ENCODE measurements at regions not wholly inside any gene's neighbourhood (a gene's known extent, or its start where the extent isn't known, plus 50 kb on each side); places are given as distances from the start of the nearest gene placed in this dataset.

DNA sequence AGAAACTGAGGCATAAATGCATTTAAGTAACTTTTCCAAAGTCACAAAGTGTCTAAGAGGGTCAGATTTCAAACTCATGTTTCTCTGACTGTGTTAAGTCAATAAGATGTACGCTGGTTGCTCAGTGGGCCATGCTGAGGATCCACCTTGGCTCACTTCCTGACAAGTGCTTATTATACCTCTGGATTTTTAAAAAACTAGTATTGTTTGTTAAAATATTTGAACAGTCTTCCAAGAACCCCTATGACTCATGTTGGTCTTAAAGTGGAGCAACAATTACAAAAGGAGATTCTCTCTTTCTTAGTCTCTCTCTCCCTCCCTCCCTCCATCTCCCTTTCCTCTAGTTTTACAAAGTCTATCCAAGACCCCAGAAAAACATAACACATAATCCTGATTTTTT is 1050.2 kb downstream of the AGBL1 start:
- CTCF ChIA-PET: no interaction called here
- H3K36me3 ChIP-seq (ENCODE audit: control insufficient read depth in 4 of 4, insufficient read depth in 4 of 4, low read length in 3 of 4): no peaks in the 10 kb centered on the region
- H3K9me3 ChIP-seq (ENCODE audit: control extremely low read depth in 1 of 5, control insufficient read depth in 4 of 5, insufficient read depth in 2 of 5, low read depth in 1 of 5, low read length in 4 of 5): peaks cover 0 to 2% (median 0%) of the 10 kb centered on the region in 5 experiments
- WGBS (ENCODE audit: insufficient coverage): 83% methylated on average over 1 of the region's 1 CpG
- H3K27me3 ChIP-seq (replicated peaks in 2 of 5; ENCODE audit: control insufficient read depth in 4 of 5, insufficient read depth in 5 of 5, low read length in 4 of 5): no peaks in the 10 kb centered on the region
- no peaks in the 10 kb centered on the region for H3K4me1 ChIP-seq (ENCODE audit: control extremely low read depth in 1 of 4, control insufficient read depth in 4 of 4, insufficient read depth in 4 of 4, low read length in 3 of 4)
- POLR2A ChIA-PET: no interaction called here
- DNase-seq: no peak
- H3K4me3 ChIP-seq (ENCODE audit: control insufficient read depth in 1 of 7, extremely low read depth in 1 of 7, insufficient read depth in 4 of 7, low read depth in 2 of 7, low read length in 6 of 7): no peak overlapping the region
- H3K27ac ChIP-seq (ENCODE audit: insufficient read depth in 1 of 2, low read depth in 1 of 2, low read length in 2 of 2, poor library complexity in 1 of 2, severe bottlenecking in 2 of 2): no peak overlapping the region

DNA sequence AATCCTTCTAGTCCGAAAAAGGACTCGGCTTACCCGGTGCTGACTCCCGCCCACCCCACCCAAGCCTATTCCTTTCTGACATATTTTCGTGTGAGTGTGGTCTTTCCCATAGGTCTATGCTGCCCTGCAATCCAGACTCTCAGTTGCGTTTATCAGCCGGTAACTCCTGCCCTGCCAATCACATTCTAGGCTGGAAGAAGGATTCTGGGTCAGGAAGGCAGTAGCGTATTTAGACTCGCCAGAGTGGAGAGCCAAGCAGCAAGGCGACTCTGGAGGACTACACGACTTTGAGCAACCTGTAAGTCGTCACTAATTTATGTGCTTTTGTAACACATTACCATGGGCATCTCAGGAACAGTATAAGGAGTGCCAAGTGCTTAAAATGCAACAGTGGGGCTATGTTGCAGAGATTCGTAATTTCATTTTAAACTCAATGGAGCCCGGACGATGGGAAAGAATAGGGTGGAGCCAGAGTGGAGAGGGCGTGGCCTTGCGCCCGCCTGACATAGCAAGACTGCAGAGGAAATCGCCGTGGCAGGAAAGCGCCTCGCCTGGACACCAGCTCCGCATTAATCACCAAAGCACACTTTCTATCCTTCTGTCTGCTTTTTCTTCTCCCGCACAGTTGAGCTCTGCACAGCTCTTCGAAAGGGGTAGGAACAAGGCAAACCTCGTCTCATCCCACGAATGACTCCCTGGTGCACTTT is 1044.2 kb downstream of the AGBL1 start:
- CTCF ChIA-PET: no interaction called here
- 92% methylated on average over 25 of the region's 27 CpGs for WGBS (ENCODE audit: insufficient coverage)
- POLR2A ChIA-PET: no interaction called here

DNA sequence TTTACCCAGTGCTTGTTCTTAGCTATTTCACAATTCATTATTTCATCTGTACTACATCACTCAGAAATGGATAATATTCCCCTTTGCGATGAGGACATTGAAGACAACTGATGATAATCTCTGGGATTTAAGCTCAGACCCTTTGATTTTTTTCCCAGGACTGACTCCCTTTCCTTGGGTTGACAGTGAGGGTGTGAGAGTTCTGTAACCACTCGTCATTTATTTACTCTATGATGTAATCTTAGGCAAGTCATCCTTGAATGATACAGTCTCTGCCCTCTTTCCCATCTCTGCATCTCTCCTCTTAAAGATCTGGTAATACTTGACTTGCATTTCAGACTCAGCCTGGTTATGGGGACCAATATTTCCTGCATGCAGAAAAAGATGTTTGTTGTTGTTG is 1041.7 kb downstream of the AGBL1 start:
- 100% methylated on average over 1 of the region's 2 CpGs for WGBS (ENCODE audit: insufficient coverage)
- no peaks in the 10 kb centered on the region for H3K27me3 ChIP-seq (replicated peaks in 2 of 5; ENCODE audit: control insufficient read depth in 4 of 5, insufficient read depth in 5 of 5, low read length in 4 of 5)
- no peak overlapping the region for H3K27ac ChIP-seq (ENCODE audit: insufficient read depth in 1 of 2, low read depth in 1 of 2, low read length in 2 of 2, poor library complexity in 1 of 2, severe bottlenecking in 2 of 2)
- CTCF ChIA-PET: no interaction called here
- no peaks in the 10 kb centered on the region for H3K4me1 ChIP-seq (ENCODE audit: control extremely low read depth in 1 of 4, control insufficient read depth in 4 of 4, insufficient read depth in 4 of 4, low read length in 3 of 4)
- H3K36me3 ChIP-seq (ENCODE audit: control insufficient read depth in 4 of 4, insufficient read depth in 4 of 4, low read length in 3 of 4): no peaks in the 10 kb centered on the region
- no peak for DNase-seq
- peaks cover 0 to 3% (median 0%) of the 10 kb centered on the region in 5 experiments for H3K9me3 ChIP-seq (ENCODE audit: control extremely low read depth in 1 of 5, control insufficient read depth in 4 of 5, insufficient read depth in 2 of 5, low read depth in 1 of 5, low read length in 4 of 5)
- H3K4me3 ChIP-seq (ENCODE audit: control insufficient read depth in 1 of 7, extremely low read depth in 1 of 7, insufficient read depth in 4 of 7, low read depth in 2 of 7, low read length in 6 of 7): no peak overlapping the region
- POLR2A ChIA-PET: no interaction called here

More for the DNA sequence above, 1044.2 kb downstream of the AGBL1 start:
- no peaks in the 10 kb centered on the region for H3K4me1 ChIP-seq (ENCODE audit: control extremely low read depth in 1 of 4, control insufficient read depth in 4 of 4, insufficient read depth in 4 of 4, low read length in 3 of 4)
- no peak for DNase-seq
- no peak overlapping the region for H3K27ac ChIP-seq (ENCODE audit: insufficient read depth in 1 of 2, low read depth in 1 of 2, low read length in 2 of 2, poor library complexity in 1 of 2, severe bottlenecking in 2 of 2)
- no peaks in the 10 kb centered on the region for H3K27me3 ChIP-seq (replicated peaks in 2 of 5; ENCODE audit: control insufficient read depth in 4 of 5, insufficient read depth in 5 of 5, low read length in 4 of 5)
- no peak overlapping the region for H3K4me3 ChIP-seq (ENCODE audit: control insufficient read depth in 1 of 7, extremely low read depth in 1 of 7, insufficient read depth in 4 of 7, low read depth in 2 of 7, low read length in 6 of 7)
- H3K9me3 ChIP-seq (ENCODE audit: control extremely low read depth in 1 of 5, control insufficient read depth in 4 of 5, insufficient read depth in 2 of 5, low read depth in 1 of 5, low read length in 4 of 5): peaks cover 0 to 3% (median 0%) of the 10 kb centered on the region in 5 experiments
- H3K36me3 ChIP-seq (ENCODE audit: control insufficient read depth in 4 of 4, insufficient read depth in 4 of 4, low read length in 3 of 4): no peaks in the 10 kb centered on the region

DNA sequence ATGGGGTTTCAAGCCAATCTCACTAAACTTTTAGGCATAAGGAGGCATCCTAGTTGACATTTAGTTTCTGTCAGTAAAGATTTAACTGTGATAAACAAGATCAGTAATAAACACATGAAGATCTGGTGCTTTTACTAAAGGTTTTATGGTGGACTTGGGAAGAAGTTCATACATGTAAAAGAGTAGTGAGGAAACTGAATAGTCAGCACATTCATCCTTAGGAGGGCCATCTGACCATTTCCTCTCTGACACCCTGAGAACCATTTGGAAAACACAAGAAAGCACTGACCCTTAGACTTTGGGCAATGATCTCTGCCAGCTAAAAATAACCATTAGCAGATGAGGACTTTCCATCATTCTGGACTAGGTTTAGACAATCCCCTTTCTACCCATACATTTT is 1040.9 kb downstream of the AGBL1 start:
- DNase-seq: no peak
- no peak overlapping the region for H3K27ac ChIP-seq (ENCODE audit: insufficient read depth in 1 of 2, low read depth in 1 of 2, low read length in 2 of 2, poor library complexity in 1 of 2, severe bottlenecking in 2 of 2)
- H3K4me3 ChIP-seq (ENCODE audit: control insufficient read depth in 1 of 7, extremely low read depth in 1 of 7, insufficient read depth in 4 of 7, low read depth in 2 of 7, low read length in 6 of 7): no peak overlapping the region
- no peaks in the 10 kb centered on the region for H3K27me3 ChIP-seq (replicated peaks in 2 of 5; ENCODE audit: control insufficient read depth in 4 of 5, insufficient read depth in 5 of 5, low read length in 4 of 5)
- ChIA-PET CTCF (no interaction called here), POLR2A (no interaction called here)
- H3K4me1 ChIP-seq (ENCODE audit: control extremely low read depth in 1 of 4, control insufficient read depth in 4 of 4, insufficient read depth in 4 of 4, low read length in 3 of 4): no peaks in the 10 kb centered on the region
- H3K9me3 ChIP-seq (ENCODE audit: control extremely low read depth in 1 of 5, control insufficient read depth in 4 of 5, insufficient read depth in 2 of 5, low read depth in 1 of 5, low read length in 4 of 5): peaks cover 0 to 3% (median 0%) of the 10 kb centered on the region in 5 experiments
- H3K36me3 ChIP-seq (ENCODE audit: control insufficient read depth in 4 of 4, insufficient read depth in 4 of 4, low read length in 3 of 4): no peaks in the 10 kb centered on the region

DNA sequence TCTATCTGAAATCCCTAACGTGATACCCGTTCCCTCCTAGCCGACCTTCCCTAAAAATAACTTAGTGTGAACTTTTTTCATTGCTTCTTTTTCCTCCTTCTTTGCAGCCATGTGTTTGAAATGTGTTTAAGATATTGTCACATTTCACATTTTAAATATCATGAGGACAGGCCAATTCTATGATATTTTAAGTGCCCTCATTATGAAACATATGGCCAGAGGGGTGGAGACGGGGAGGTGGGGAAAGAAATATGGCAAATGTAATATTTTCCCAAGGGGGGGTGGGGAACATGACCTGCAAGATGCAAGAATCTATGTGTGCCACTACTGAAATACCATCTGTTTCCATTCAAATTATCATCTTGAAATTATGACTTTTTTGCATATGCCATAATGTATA is 1039.2 kb downstream of the AGBL1 start:
- Histone ChIP-seq H3K36me3 (ENCODE audit: control insufficient read depth in 4 of 4, insufficient read depth in 4 of 4, low read length in 3 of 4) (no peaks in the 10 kb centered on the region), H3K4me3 (ENCODE audit: control insufficient read depth in 1 of 7, extremely low read depth in 1 of 7, insufficient read depth in 4 of 7, low read depth in 2 of 7, low read length in 6 of 7) (no peak overlapping the region), H3K4me1 (ENCODE audit: control extremely low read depth in 1 of 4, control insufficient read depth in 4 of 4, insufficient read depth in 4 of 4, low read length in 3 of 4) (no peaks in the 10 kb centered on the region), H3K9me3 (ENCODE audit: control extremely low read depth in 1 of 5, control insufficient read depth in 4 of 5, insufficient read depth in 2 of 5, low read depth in 1 of 5, low read length in 4 of 5) (no peaks in the 10 kb centered on the region), H3K27ac (ENCODE audit: insufficient read depth in 1 of 2, low read depth in 1 of 2, low read length in 2 of 2, poor library complexity in 1 of 2, severe bottlenecking in 2 of 2) (no peak overlapping the region), H3K27me3 (replicated peaks in 2 of 5; ENCODE audit: control insufficient read depth in 4 of 5, insufficient read depth in 5 of 5, low read length in 4 of 5) (no peaks in the 10 kb centered on the region)
- CTCF ChIA-PET: no interaction called here
- POLR2A ChIA-PET: no interaction called here
- WGBS (ENCODE audit: insufficient coverage): no CpG with 5 or more reads among the region's 4 CpGs
- no peak for DNase-seq

DNA sequence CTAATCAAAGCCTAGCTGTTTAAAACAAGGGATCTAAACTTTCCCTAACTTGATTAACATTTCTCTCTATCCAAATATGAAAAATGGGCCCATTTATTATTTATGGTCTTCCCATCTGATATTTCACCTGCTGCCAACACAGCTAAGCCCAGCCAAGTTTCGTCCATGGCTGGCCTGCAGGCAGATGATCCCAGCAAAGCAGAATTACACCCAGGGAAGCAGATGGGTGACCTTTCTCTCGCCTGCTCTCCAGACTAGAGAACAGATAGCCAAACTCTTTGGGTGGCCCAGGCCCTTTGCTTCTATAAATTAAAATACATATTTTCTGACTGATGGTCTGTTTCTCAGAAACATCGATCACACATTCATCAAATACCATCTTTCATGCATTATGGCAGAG is 1038.8 kb downstream of the AGBL1 start:
- ChIA-PET CTCF (no interaction called here), POLR2A (no interaction called here)
- 93% methylated on average over 2 of the region's 3 CpGs for WGBS (ENCODE audit: insufficient coverage)

DNA sequence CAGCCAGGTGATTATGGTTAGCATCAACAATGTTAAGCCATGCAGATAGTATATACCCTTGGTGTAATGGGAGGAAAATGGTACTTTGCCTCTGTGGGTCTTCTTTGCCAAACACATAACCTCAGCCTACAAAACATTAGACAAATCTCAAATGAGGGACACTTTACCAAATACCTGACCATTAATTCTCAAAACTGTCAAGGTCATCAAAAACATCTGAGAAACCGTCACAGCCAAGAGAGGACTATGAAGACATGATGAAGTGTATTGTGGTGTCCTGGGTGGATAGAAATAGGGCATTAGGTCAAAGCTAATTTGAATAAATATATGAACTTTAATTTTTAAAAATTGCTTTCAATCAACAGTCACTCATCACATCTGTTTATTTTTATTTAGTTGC is 1036.1 kb downstream of the AGBL1 start:
- Histone ChIP-seq H3K9me3 (ENCODE audit: control extremely low read depth in 1 of 5, control insufficient read depth in 4 of 5, insufficient read depth in 2 of 5, low read depth in 1 of 5, low read length in 4 of 5) (no peaks in the 10 kb centered on the region), H3K4me3 (ENCODE audit: control insufficient read depth in 1 of 7, extremely low read depth in 1 of 7, insufficient read depth in 4 of 7, low read depth in 2 of 7, low read length in 6 of 7) (no peak overlapping the region), H3K4me1 (ENCODE audit: control extremely low read depth in 1 of 4, control insufficient read depth in 4 of 4, insufficient read depth in 4 of 4, low read length in 3 of 4) (no peaks in the 10 kb centered on the region), H3K27me3 (replicated peaks in 2 of 5; ENCODE audit: control insufficient read depth in 4 of 5, insufficient read depth in 5 of 5, low read length in 4 of 5) (no peaks in the 10 kb centered on the region), H3K36me3 (ENCODE audit: control insufficient read depth in 4 of 4, insufficient read depth in 4 of 4, low read length in 3 of 4) (no peaks in the 10 kb centered on the region), H3K27ac (ENCODE audit: insufficient read depth in 1 of 2, low read depth in 1 of 2, low read length in 2 of 2, poor library complexity in 1 of 2, severe bottlenecking in 2 of 2) (no peak overlapping the region)
- ChIA-PET POLR2A (no interaction called here), CTCF (no interaction called here)
- no peak for DNase-seq
- no CpG with 5 or more reads among the region's 1 CpG for WGBS (ENCODE audit: insufficient coverage)

More for the DNA sequence above, 1038.8 kb downstream of the AGBL1 start:
- Histone ChIP-seq H3K4me3 (ENCODE audit: control insufficient read depth in 1 of 7, extremely low read depth in 1 of 7, insufficient read depth in 4 of 7, low read depth in 2 of 7, low read length in 6 of 7) (no peak overlapping the region), H3K4me1 (ENCODE audit: control extremely low read depth in 1 of 4, control insufficient read depth in 4 of 4, insufficient read depth in 4 of 4, low read length in 3 of 4) (no peaks in the 10 kb centered on the region), H3K9me3 (ENCODE audit: control extremely low read depth in 1 of 5, control insufficient read depth in 4 of 5, insufficient read depth in 2 of 5, low read depth in 1 of 5, low read length in 4 of 5) (no peaks in the 10 kb centered on the region), H3K36me3 (ENCODE audit: control insufficient read depth in 4 of 4, insufficient read depth in 4 of 4, low read length in 3 of 4) (no peaks in the 10 kb centered on the region), H3K27ac (ENCODE audit: insufficient read depth in 1 of 2, low read depth in 1 of 2, low read length in 2 of 2, poor library complexity in 1 of 2, severe bottlenecking in 2 of 2) (no peak overlapping the region), H3K27me3 (replicated peaks in 2 of 5; ENCODE audit: control insufficient read depth in 4 of 5, insufficient read depth in 5 of 5, low read length in 4 of 5) (no peaks in the 10 kb centered on the region)
- DNase-seq: no peak

Measured in common myeloid progenitor, CD34-positive (primary cell).